Stimulated activated CD8-positive, alpha-beta memory T cell treated with anti-CD3 and anti-CD28 coated beads, Interleukin-12 subunit alpha, Interleukin-12 subunit beta, amount 100 ng/mL, for 1 hour (primary cell): ENCODE measurements at regions not wholly inside any gene's neighbourhood (a gene's known extent, or its start where the extent isn't known, plus 50 kb on each side); places are given as distances from the start of the nearest gene placed in this dataset.

ENCODE experiments used
- DNase-seq: peaks from one replicate; pipeline ENCODE4 v3.0.0-alpha.2; 2020; ENCODE audit warnings: low read depth

- no peak for DNase-seq
Measured at GRCh38 chr15:96011136-96011535, 319.4 kb upstream of the NR2F2 start.

- no peak for DNase-seq
Measured at GRCh38 chr15:96014939-96015338, 315.6 kb upstream of the NR2F2 start.

- no peak for DNase-seq
Measured at GRCh38 chr15:96019114-96019513, 311.4 kb upstream of the NR2F2 start.

GRCh38 chr15:96020133-96020532, 310.4 kb upstream of the NR2F2 start:
- no peak for DNase-seq

GRCh38 chr15:96020797-96021196, 309.7 kb upstream of the NR2F2 start:
- DNase-seq, result no peak

GRCh38 chr15:96023081-96023480, 307.4 kb upstream of the NR2F2 start:
- no peak for DNase-seq

- no peak for DNase-seq
Measured at GRCh38 chr15:96027501-96027900, 303.0 kb upstream of the NR2F2 start.

- DNase-seq, result no peak
Measured at GRCh38 chr15:96028620-96029019, 301.9 kb upstream of the NR2F2 start.

- no peak for DNase-seq
Measured at GRCh38 chr15:96029172-96029571, 301.3 kb upstream of the NR2F2 start.

- no peak for DNase-seq
Measured at GRCh38 chr15:96031426-96032110, 298.9 kb upstream of the NR2F2 start.

GRCh38 chr15:96035091-96035490, 295.4 kb upstream of the NR2F2 start:
- no peak for DNase-seq

GRCh38 chr15:96035635-96036034, 294.9 kb upstream of the NR2F2 start:
- no peak for DNase-seq

- DNase-seq, result no peak
Measured at GRCh38 chr15:96037584-96037983, 292.9 kb upstream of the NR2F2 start.

GRCh38 chr15:96038131-96038530, 292.4 kb upstream of the NR2F2 start:
- no peak for DNase-seq

- DNase-seq, result no peak
Measured at GRCh38 chr15:96038650-96039049, 291.9 kb upstream of the NR2F2 start.

- no peak for DNase-seq
Measured at GRCh38 chr15:96041982-96042733, 288.3 kb upstream of the NR2F2 start.

GRCh38 chr15:96042734-96043224, 287.7 kb upstream of the NR2F2 start:
- no peak for DNase-seq

- no peak for DNase-seq
Measured at GRCh38 chr15:96043591-96044171, 286.8 kb upstream of the NR2F2 start.

GRCh38 chr15:96046620-96047240, 283.8 kb upstream of the NR2F2 start:
- DNase-seq, result no peak

GRCh38 chr15:96047255-96047931, 283.1 kb upstream of the NR2F2 start:
- DNase-seq, result no peak

- DNase-seq, result no peak
Measured at GRCh38 chr15:96049323-96049722, 281.2 kb upstream of the NR2F2 start.

- no peak for DNase-seq
Measured at GRCh38 chr15:96049766-96050165, 280.7 kb upstream of the NR2F2 start.
